ENCODE measurements at regions not wholly inside any gene's neighbourhood (a gene's known extent, or its start where the extent isn't known, plus 50 kb on each side); places are given as distances from the start of the nearest gene placed in this dataset.

DNA sequence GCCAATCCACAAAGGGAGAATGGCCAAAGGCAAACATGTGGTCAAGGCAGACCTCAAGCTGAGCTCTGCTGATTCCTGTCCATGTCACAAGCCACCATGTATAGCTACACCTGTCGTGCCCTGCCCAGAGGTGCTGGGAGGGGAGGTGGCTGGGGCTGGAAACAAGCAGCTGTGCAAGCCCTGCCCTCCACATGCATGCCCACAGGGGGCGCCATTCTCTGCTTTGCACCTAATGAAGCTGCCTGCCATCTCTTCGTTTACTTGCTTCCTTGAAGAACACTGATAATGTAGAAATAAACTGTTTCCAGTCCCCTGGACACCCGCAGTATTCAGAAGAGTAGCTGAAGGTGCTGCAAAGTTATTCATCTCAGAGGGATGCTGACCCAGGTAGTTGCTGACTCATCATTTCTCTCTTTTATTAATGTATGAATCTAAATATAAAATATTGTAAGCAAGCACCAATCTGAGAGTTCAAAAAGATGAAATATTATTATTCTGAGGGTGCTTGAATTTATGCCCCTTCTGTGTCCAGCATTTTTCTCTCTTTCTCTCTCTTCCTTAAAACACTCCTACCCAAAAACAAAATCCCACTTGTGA is 278.6 kb downstream of the ADGRA3 start:
- no peaks in the 10 kb centered on the region for H3K36me3 ChIP-seq
- H3K4me1 ChIP-seq: no peaks in the 10 kb centered on the region
- no peak overlapping the region for H3K27ac ChIP-seq
- no peaks in the 10 kb centered on the region for H3K9me3 ChIP-seq
- DNase-seq: peak in 1 of 4 donors; percentile 50
- intact Hi-C loops (cut with DNase I): no loop called here
- TF ChIP-seq, protein P1, sequence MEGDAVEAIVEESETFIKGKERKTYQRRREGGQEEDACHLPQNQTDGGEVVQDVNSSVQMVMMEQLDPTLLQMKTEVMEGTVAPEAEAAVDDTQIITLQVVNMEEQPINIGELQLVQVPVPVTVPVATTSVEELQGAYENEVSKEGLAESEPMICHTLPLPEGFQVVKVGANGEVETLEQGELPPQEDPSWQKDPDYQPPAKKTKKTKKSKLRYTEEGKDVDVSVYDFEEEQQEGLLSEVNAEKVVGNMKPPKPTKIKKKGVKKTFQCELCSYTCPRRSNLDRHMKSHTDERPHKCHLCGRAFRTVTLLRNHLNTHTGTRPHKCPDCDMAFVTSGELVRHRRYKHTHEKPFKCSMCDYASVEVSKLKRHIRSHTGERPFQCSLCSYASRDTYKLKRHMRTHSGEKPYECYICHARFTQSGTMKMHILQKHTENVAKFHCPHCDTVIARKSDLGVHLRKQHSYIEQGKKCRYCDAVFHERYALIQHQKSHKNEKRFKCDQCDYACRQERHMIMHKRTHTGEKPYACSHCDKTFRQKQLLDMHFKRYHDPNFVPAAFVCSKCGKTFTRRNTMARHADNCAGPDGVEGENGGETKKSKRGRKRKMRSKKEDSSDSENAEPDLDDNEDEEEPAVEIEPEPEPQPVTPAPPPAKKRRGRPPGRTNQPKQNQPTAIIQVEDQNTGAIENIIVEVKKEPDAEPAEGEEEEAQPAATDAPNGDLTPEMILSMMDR (IDR thresholded peaks at IDR 0.05): no peak
- peak; percentile 49 for ATAC-seq
- H3K4me3 ChIP-seq: no peak overlapping the region
- H3K27me3 ChIP-seq: peaks cover 0 to 3% of the 10 kb centered on the region in 2 donors

DNA sequence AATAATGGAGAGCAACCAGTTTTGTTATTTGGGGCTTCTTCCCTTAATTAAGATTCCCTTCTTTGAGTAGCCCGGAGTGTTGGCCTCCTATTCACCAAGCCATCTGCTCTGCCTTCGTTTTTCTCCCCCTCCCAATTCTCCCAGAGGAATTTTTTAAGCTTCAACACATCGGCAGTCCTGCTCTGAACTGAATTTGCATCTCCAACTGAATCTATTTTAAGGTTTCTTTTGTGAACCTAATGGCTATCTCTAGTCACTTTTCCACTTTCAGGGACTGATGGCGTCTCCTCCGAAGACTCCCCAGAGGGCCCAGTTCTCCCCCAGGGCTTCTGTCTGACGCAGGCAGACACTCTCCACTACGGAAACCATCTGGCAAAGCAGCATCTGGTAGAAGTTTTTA is 280.2 kb downstream of the ADGRA3 start:
- TF ChIP-seq, protein P1 (IDR thresholded peaks at IDR 0.05): no peak
- Histone ChIP-seq H3K36me3 (no peaks in the 10 kb centered on the region), H3K9me3 (no peaks in the 10 kb centered on the region), H3K4me3 (no peak overlapping the region), H3K27me3 (peaks cover 0 to 3% of the 10 kb centered on the region in 2 donors), H3K4me1 (no peaks in the 10 kb centered on the region), H3K27ac (no peak overlapping the region)
- DNase-seq (no peak), ATAC-seq (no peak)
- intact Hi-C loops (cut with DNase I): no loop called here

DNA sequence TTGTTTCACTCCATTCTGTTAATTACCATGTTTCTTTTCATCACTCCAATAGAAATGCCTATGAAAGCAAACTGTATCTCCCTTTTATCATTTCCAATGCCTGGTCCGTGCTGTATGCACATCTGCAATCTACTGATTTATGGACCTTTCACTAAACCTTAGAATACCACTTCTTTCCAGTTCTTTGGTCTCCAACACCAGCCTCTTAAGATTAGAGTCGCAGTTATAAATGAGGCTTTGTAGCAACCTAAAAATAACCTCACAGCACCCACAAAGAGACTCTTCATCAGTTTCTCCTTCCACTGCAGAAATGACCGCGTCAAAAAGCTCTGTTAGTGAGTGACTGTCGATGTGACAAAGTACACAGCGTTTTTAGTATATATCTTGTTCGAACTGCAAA is 282.6 kb downstream of the ADGRA3 start:
- TF ChIP-seq, protein P1 (IDR thresholded peaks at IDR 0.05): no peak
- no peak overlapping the region for H3K4me3 ChIP-seq
- DNase-seq (no peak), ATAC-seq (no peak)
- no peaks in the 10 kb centered on the region for H3K36me3 ChIP-seq
- intact Hi-C loops (cut with DNase I): no loop called here
- H3K27me3 ChIP-seq: peaks cover 0 to 3% of the 10 kb centered on the region in 2 donors
- H3K4me1 ChIP-seq: no peaks in the 10 kb centered on the region
- H3K27ac ChIP-seq: no peak overlapping the region
- no peaks in the 10 kb centered on the region for H3K9me3 ChIP-seq

DNA sequence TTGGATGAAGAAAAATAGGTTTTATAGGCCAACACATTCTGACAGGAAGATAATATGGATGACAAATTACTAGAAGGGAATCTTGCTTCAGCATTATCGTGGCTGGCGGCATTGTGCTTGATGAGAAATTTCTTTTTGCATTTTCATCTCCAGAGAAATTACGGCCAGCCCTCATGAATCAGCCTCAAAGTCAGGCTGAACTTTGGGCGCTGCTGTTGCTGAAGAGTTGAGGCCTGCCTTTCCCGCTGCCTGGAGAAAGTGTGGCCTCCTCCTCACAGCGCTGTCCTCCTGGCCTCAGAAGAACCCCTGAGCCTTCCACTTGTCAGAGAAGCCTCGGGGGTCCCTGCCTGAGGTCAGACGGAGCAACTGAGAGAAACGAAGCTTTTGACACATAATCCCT is 272.4 kb upstream of the KCNIP4 start:
- H3K27me3 ChIP-seq: no peaks in the 10 kb centered on the region
- no peaks in the 10 kb centered on the region for H3K9me3 ChIP-seq

DNA sequence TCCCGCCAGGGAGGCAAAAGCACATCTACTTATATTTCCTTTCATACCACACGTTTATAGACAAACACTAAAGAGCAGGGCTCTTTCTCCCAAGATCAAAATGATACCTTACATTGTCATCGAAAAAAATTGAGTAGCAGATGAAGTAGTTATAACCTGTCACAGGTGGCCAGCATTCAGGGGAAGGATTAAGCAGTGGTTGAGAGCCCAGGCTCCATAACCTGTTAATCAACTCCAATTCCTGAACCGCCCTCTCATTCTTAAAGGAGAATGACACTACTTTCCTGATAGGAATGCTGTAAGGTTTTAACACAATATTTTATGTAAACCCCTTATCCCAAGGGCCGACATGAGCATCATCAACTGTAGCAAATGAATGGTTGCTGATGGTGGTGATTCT is 268.9 kb upstream of the KCNIP4 start:
- Histone ChIP-seq H3K9me3 (no peaks in the 10 kb centered on the region), H3K4me3 (no peak overlapping the region), H3K27ac (no peak overlapping the region), H3K4me1 (no peaks in the 10 kb centered on the region), H3K36me3 (no peaks in the 10 kb centered on the region), H3K27me3 (no peaks in the 10 kb centered on the region)
- intact Hi-C loops (cut with DNase I): no loop called here
- ATAC-seq (no peak), DNase-seq (no peak)
- TF ChIP-seq, protein P1 (IDR thresholded peaks at IDR 0.05): no peak

More for the DNA sequence above, 272.4 kb upstream of the KCNIP4 start:
- Histone ChIP-seq H3K27ac (no peak overlapping the region), H3K4me1 (no peaks in the 10 kb centered on the region), H3K36me3 (no peaks in the 10 kb centered on the region), H3K4me3 (no peak overlapping the region)
- intact Hi-C loops (cut with DNase I): no loop called here
- no peak for ATAC-seq
- TF ChIP-seq, protein P1 (IDR thresholded peaks at IDR 0.05): no peak
- peak in 1 of 4 donors; percentile 24 for DNase-seq
